ENCODE measurements at regions not wholly inside any gene's neighbourhood (a gene's known extent, or its start where the extent isn't known, plus 50 kb on each side); places are given as distances from the start of the nearest gene placed in this dataset.

- no peak overlapping the region for H3K4me3 Mint-ChIP-seq (ENCODE audit: unreplicated experiment)
- H3K4me1 Mint-ChIP-seq (ENCODE audit: unreplicated experiment): peaks cover 18% of the 10 kb centered on the region
- H3K36me3 Mint-ChIP-seq (ENCODE audit: unreplicated experiment): no peaks in the 10 kb centered on the region
- no peaks in the 10 kb centered on the region for H3K27me3 Mint-ChIP-seq (ENCODE audit: unreplicated experiment)
- H3K27ac Mint-ChIP-seq (ENCODE audit: unreplicated experiment): no peak overlapping the region
- peaks cover 6% of the 10 kb centered on the region for H3K9me3 Mint-ChIP-seq (ENCODE audit: unreplicated experiment)
- no peak for TF ChIP-seq CTCF (IDR thresholded peaks at IDR 0.05)
- no peak for DNase-seq (ENCODE audit: extremely low spot score, unreplicated experiment)
Measured at GRCh38 chr4:174438711-174439110, 83.6 kb downstream of the HPGD start.

GRCh38 chr4:174437749-174438148 lies 84.5 kb downstream of the HPGD start:
- no peak for TF ChIP-seq CTCF (IDR thresholded peaks at IDR 0.05)
- Mint-ChIP-seq H3K4me1 (ENCODE audit: unreplicated experiment) (peaks cover 18% of the 10 kb centered on the region), H3K36me3 (ENCODE audit: unreplicated experiment) (no peaks in the 10 kb centered on the region), H3K27ac (ENCODE audit: unreplicated experiment) (peak overlapping the region; percentile 74), H3K4me3 (ENCODE audit: unreplicated experiment) (no peak overlapping the region), H3K27me3 (ENCODE audit: unreplicated experiment) (no peaks in the 10 kb centered on the region), H3K9me3 (ENCODE audit: unreplicated experiment) (peaks cover 6% of the 10 kb centered on the region)
- no peak for DNase-seq (ENCODE audit: extremely low spot score, unreplicated experiment)

GRCh38 chr4:174437324-174437723 lies 85.0 kb downstream of the HPGD start:
- peak overlapping the region; percentile 74 for H3K27ac Mint-ChIP-seq (ENCODE audit: unreplicated experiment)
- TF ChIP-seq CTCF (IDR thresholded peaks at IDR 0.05): no peak
- peaks cover 3% of the 10 kb centered on the region for H3K9me3 Mint-ChIP-seq (ENCODE audit: unreplicated experiment)
- no peaks in the 10 kb centered on the region for H3K27me3 Mint-ChIP-seq (ENCODE audit: unreplicated experiment)
- no peaks in the 10 kb centered on the region for H3K36me3 Mint-ChIP-seq (ENCODE audit: unreplicated experiment)
- peaks cover 18% of the 10 kb centered on the region for H3K4me1 Mint-ChIP-seq (ENCODE audit: unreplicated experiment)
- no peak for DNase-seq (ENCODE audit: extremely low spot score, unreplicated experiment)
- no peak overlapping the region for H3K4me3 Mint-ChIP-seq (ENCODE audit: unreplicated experiment)

- H3K4me1 Mint-ChIP-seq (ENCODE audit: unreplicated experiment): peaks cover 18% of the 10 kb centered on the region
- no peak for TF ChIP-seq CTCF (IDR thresholded peaks at IDR 0.05)
- DNase-seq (ENCODE audit: extremely low spot score, unreplicated experiment): no peak
- no peaks in the 10 kb centered on the region for H3K27me3 Mint-ChIP-seq (ENCODE audit: unreplicated experiment)
- H3K36me3 Mint-ChIP-seq (ENCODE audit: unreplicated experiment): no peaks in the 10 kb centered on the region
- no peaks in the 10 kb centered on the region for H3K9me3 Mint-ChIP-seq (ENCODE audit: unreplicated experiment)
- H3K4me3 Mint-ChIP-seq (ENCODE audit: unreplicated experiment): no peak overlapping the region
- no peak overlapping the region for H3K27ac Mint-ChIP-seq (ENCODE audit: unreplicated experiment)
Measured at GRCh38 chr4:174436377-174436776, 85.9 kb downstream of the HPGD start.

GRCh38 chr4:174435974-174436373 lies 86.3 kb downstream of the HPGD start:
- TF ChIP-seq CTCF (IDR thresholded peaks at IDR 0.05): no peak
- H3K4me1 Mint-ChIP-seq (ENCODE audit: unreplicated experiment): peaks cover 18% of the 10 kb centered on the region

More at GRCh38 chr4:174435974-174436373, 86.3 kb downstream of the HPGD start:
- Mint-ChIP-seq H3K27ac (ENCODE audit: unreplicated experiment) (no peak overlapping the region), H3K4me3 (ENCODE audit: unreplicated experiment) (no peak overlapping the region), H3K9me3 (ENCODE audit: unreplicated experiment) (no peaks in the 10 kb centered on the region), H3K27me3 (ENCODE audit: unreplicated experiment) (no peaks in the 10 kb centered on the region), H3K36me3 (ENCODE audit: unreplicated experiment) (no peaks in the 10 kb centered on the region)
- DNase-seq (ENCODE audit: extremely low spot score, unreplicated experiment): no peak
